ENCODE measurements at regions not wholly inside any gene's neighbourhood (a gene's known extent, or its start where the extent isn't known, plus 50 kb on each side); places are given as distances from the start of the nearest gene placed in this dataset.

- DNase-seq: no peak
Observed at GRCh38 chr16:9425236-9425635, 333.8 kb downstream of the HAPSTR1 start.

GRCh38 chr16:9428355-9429005 lies 337.0 kb downstream of the HAPSTR1 start:
- no peak for DNase-seq

GRCh38 chr16:9429646-9430330 lies 338.3 kb downstream of the HAPSTR1 start:
- DNase-seq: no peak

- DNase-seq: no peak
Observed at GRCh38 chr16:9434659-9435058, 343.2 kb downstream of the HAPSTR1 start.

- no peak for DNase-seq
Observed at GRCh38 chr16:9436175-9436574, 344.7 kb downstream of the HAPSTR1 start.

GRCh38 chr16:9437115-9437514 lies 345.7 kb downstream of the HAPSTR1 start:
- no peak for DNase-seq

GRCh38 chr16:9438991-9439390 lies 347.5 kb downstream of the HAPSTR1 start:
- no peak for DNase-seq

- no peak for DNase-seq
Observed at GRCh38 chr16:9441012-9441411, 349.6 kb downstream of the HAPSTR1 start.

GRCh38 chr16:9443864-9444263 lies 352.4 kb downstream of the HAPSTR1 start:
- no peak for DNase-seq

- no peak for DNase-seq
Observed at GRCh38 chr16:9446471-9447194, 355.2 kb downstream of the HAPSTR1 start.

GRCh38 chr16:9447195-9447551 lies 355.7 kb downstream of the HAPSTR1 start:
- no peak for DNase-seq

- DNase-seq: no peak
Observed at GRCh38 chr16:9447699-9448098, 356.3 kb downstream of the HAPSTR1 start.

GRCh38 chr16:9449597-9449996 lies 358.2 kb downstream of the HAPSTR1 start:
- no peak for DNase-seq

GRCh38 chr16:9457215-9457614 lies 365.8 kb downstream of the HAPSTR1 start:
- no peak for DNase-seq

GRCh38 chr16:9458816-9459215 lies 367.4 kb downstream of the HAPSTR1 start:
- no peak for DNase-seq

GRCh38 chr16:9462984-9463383 lies 371.5 kb downstream of the HAPSTR1 start:
- no peak for DNase-seq

- DNase-seq: no peak
Observed at GRCh38 chr16:9463461-9463860, 372.0 kb downstream of the HAPSTR1 start.

GRCh38 chr16:9465161-9465560 lies 373.7 kb downstream of the HAPSTR1 start:
- DNase-seq: no peak

- no peak for DNase-seq
Observed at GRCh38 chr16:9469512-9469911, 378.1 kb downstream of the HAPSTR1 start.

GRCh38 chr16:9476744-9477143 lies 385.3 kb downstream of the HAPSTR1 start:
- no peak for DNase-seq

GRCh38 chr16:9479008-9479407 lies 387.6 kb downstream of the HAPSTR1 start:
- no peak for DNase-seq

- DNase-seq: no peak
Observed at GRCh38 chr16:9480503-9480902, 389.1 kb downstream of the HAPSTR1 start.

- no peak for DNase-seq
Observed at GRCh38 chr16:9481747-9482730, 390.6 kb downstream of the HAPSTR1 start.

Measured in 8988T (cell line).